ENCODE measurements at regions not wholly inside any gene's neighbourhood (a gene's known extent, or its start where the extent isn't known, plus 50 kb on each side); places are given as distances from the start of the nearest gene placed in this dataset.

DNA sequence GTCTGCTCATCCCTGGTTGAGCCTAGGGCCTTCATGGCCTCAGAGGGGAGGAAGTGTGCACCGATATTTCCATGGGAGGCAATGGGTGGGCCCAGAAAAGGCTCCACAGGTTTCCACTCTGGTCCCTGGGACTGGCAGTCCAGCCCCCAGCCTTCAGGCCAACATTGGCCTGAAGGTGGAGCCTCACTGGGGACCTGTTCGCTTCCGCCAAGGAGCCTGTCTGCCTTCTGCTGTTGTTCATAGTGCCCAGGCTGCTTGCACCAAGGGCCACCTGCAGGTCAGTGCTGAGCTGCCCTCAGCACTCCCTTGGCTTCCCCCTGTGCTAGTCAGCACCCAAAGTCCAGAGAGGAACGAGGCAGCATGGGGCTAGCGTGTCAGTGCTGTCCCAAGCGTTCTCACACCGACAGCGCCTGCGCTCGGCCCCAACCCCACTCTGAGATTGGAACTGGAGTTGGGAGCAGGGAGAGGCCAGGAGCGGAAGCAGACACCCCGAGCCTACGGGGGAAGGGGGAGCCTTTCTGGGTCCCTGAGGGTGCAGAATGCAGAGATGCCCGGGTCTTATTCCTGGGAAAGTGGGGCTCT is 720.7 kb downstream of the PCDH18 start:
- DNase-seq = no peak
- H3K4me1 ChIP-seq = no peaks in the 10 kb centered on the region
- no peak overlapping the region for H3K27ac ChIP-seq
- H3K27me3 ChIP-seq = no peaks in the 10 kb centered on the region
- no peak overlapping the region for H3K4me3 ChIP-seq
- no peaks in the 10 kb centered on the region for H3K9me3 ChIP-seq
- TF ChIP-seq, protein P1, sequence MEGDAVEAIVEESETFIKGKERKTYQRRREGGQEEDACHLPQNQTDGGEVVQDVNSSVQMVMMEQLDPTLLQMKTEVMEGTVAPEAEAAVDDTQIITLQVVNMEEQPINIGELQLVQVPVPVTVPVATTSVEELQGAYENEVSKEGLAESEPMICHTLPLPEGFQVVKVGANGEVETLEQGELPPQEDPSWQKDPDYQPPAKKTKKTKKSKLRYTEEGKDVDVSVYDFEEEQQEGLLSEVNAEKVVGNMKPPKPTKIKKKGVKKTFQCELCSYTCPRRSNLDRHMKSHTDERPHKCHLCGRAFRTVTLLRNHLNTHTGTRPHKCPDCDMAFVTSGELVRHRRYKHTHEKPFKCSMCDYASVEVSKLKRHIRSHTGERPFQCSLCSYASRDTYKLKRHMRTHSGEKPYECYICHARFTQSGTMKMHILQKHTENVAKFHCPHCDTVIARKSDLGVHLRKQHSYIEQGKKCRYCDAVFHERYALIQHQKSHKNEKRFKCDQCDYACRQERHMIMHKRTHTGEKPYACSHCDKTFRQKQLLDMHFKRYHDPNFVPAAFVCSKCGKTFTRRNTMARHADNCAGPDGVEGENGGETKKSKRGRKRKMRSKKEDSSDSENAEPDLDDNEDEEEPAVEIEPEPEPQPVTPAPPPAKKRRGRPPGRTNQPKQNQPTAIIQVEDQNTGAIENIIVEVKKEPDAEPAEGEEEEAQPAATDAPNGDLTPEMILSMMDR (IDR thresholded peaks at IDR 0.05) = no peak
- H3K36me3 ChIP-seq = no peaks in the 10 kb centered on the region
- intact Hi-C loops (cut with DNase I; ENCODE audit: low total_unique reads) = no loop called here

DNA sequence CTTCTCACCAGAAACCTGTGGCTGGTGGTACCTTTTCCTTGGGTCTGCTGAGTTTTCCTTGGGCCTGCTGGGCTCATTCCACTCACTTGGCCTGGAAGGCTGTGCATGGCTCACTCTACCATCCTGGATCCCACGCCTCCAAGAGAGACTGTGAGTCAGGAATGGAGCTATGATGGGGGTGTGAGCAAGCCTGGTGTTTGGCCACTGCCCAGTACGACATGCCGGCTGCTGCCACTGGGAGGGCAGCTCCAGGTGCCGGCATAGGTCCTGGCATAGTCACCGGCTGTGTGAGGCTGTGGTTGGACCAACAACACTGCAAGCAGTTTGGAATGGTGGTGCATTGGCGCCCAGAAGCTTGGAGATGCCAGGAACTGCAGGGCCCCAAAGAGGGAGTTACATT is 721.7 kb downstream of the PCDH18 start:
- intact Hi-C loops (cut with DNase I; ENCODE audit: low total_unique reads) = no loop called here
- H3K27ac ChIP-seq = no peak overlapping the region
- DNase-seq = no peak
- no peaks in the 10 kb centered on the region for H3K27me3 ChIP-seq
- no peaks in the 10 kb centered on the region for H3K9me3 ChIP-seq
- no peak overlapping the region for H3K4me3 ChIP-seq
- no peaks in the 10 kb centered on the region for H3K36me3 ChIP-seq
- no peaks in the 10 kb centered on the region for H3K4me1 ChIP-seq
- TF ChIP-seq, protein P1 (IDR thresholded peaks at IDR 0.05) = no peak

- intact Hi-C loops (cut with DNase I; ENCODE audit: low total_unique reads) = no loop called here
- TF ChIP-seq, protein P1 (IDR thresholded peaks at IDR 0.05) = no peak
- DNase-seq = no peak
Measured at GRCh38 chr4:136806844-136807243, 725.5 kb downstream of the PCDH18 start.

DNA sequence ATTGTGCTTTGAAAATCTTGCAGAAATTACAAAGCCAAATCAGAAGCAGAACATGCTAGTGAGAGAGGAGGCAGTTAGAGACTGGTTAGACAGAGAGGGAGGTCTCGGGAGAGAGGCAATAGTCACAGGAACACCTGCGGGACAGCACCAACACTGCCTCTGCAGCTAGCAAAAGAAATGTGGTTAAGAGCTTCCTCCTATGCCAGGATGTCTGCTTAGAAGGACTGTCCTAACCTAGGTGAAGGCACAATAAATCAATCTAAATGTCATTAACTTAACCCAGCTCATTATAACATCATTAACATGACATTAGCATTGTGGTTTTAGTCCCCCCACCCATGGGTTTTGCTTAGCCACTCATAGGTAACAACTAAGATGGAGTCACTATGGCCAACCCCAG is 726.7 kb downstream of the PCDH18 start:
- Histone ChIP-seq H3K4me1 (no peaks in the 10 kb centered on the region), H3K27ac (no peak overlapping the region), H3K4me3 (no peak overlapping the region), H3K9me3 (no peaks in the 10 kb centered on the region), H3K27me3 (no peaks in the 10 kb centered on the region), H3K36me3 (no peaks in the 10 kb centered on the region)
- no peak for DNase-seq
- TF ChIP-seq, protein P1 (IDR thresholded peaks at IDR 0.05) = no peak
- intact Hi-C loops (cut with DNase I; ENCODE audit: low total_unique reads) = no loop called here

More at GRCh38 chr4:136806844-136807243, 725.5 kb downstream of the PCDH18 start:
- no peaks in the 10 kb centered on the region for H3K36me3 ChIP-seq
- H3K27me3 ChIP-seq = no peaks in the 10 kb centered on the region
- H3K27ac ChIP-seq = no peak overlapping the region
- no peaks in the 10 kb centered on the region for H3K4me1 ChIP-seq
- H3K4me3 ChIP-seq = no peak overlapping the region
- no peaks in the 10 kb centered on the region for H3K9me3 ChIP-seq

- Histone ChIP-seq H3K27me3 (no peaks in the 10 kb centered on the region), H3K4me3 (no peak overlapping the region), H3K36me3 (no peaks in the 10 kb centered on the region), H3K9me3 (no peaks in the 10 kb centered on the region), H3K4me1 (no peaks in the 10 kb centered on the region), H3K27ac (no peak overlapping the region)
- intact Hi-C loops (cut with DNase I; ENCODE audit: low total_unique reads) = no loop called here
- TF ChIP-seq, protein P1 (IDR thresholded peaks at IDR 0.05) = no peak
- DNase-seq = no peak
Measured at GRCh38 chr4:136803433-136803832, 728.9 kb downstream of the PCDH18 start.

- H3K27me3 ChIP-seq = no peaks in the 10 kb centered on the region
- H3K4me3 ChIP-seq = no peak overlapping the region
- no peaks in the 10 kb centered on the region for H3K9me3 ChIP-seq
- no peaks in the 10 kb centered on the region for H3K4me1 ChIP-seq
- H3K27ac ChIP-seq = no peak overlapping the region
- TF ChIP-seq, protein P1 (IDR thresholded peaks at IDR 0.05) = no peak
- intact Hi-C loops (cut with DNase I; ENCODE audit: low total_unique reads) = no loop called here
- no peaks in the 10 kb centered on the region for H3K36me3 ChIP-seq
- no peak for DNase-seq
Measured at GRCh38 chr4:136800248-136800647, 732.0 kb downstream of the PCDH18 start.

Data from tibial artery (tissue), 4 donors.